H1 (cell line): ENCODE measurements at regions not wholly inside any gene's neighbourhood (a gene's known extent, or its start where the extent isn't known, plus 50 kb on each side); places are given as distances from the start of the nearest gene placed in this dataset.

Experiments used
- EP300 ChIP-seq, 2 experiments: IDR thresholded peaks; 1 replicate in 1 of 2; 2 replicates in 1 of 2; pipeline ENCODE4 v1.6.1; 2011 to 2012; ENCODE audit warnings: low read depth in 2 of 2, low read length in 2 of 2, mild to moderate bottlenecking in 2 of 2, borderline replicate concordance in 1 of 2, inconsistent platforms in 1 of 2, moderate library complexity in 1 of 2
- EZH2 ChIP-seq: fragments of 200-600 bp; sonication (generic); IDR thresholded peaks from 2 replicates; pipeline ENCODE4 v1.7.1; 2012; ENCODE audit warnings: low read depth, mild to moderate bottlenecking, moderate library complexity, low read length, inconsistent platforms; ENCODE audit not compliant: severe bottlenecking
- JUND ChIP-seq: IDR thresholded peaks from 2 replicates; pipeline ENCODE4 v1.6.1; 2011; ENCODE audit warnings: mild to moderate bottlenecking, improper control_type of control experiment, low read length
- POLR2AphosphoS5 ChIP-seq: IDR thresholded peaks from 2 replicates; pipeline ENCODE4 v1.6.1; 2011; ENCODE audit warnings: low read depth, low read length
- RAD21 ChIP-seq, 2 experiments: IDR thresholded peaks in 1 of 2; conservative IDR thresholded peaks in 1 of 2; 2 replicates each; pipeline ENCODE4 v1.6.1; 2011; ENCODE audit warnings: low read depth in 2 of 2, low read length in 2 of 2, improper control_type of control experiment in 1 of 2, inconsistent platforms in 1 of 2, mild to moderate bottlenecking in 1 of 2, moderate library complexity in 1 of 2
- SP1 ChIP-seq: IDR thresholded peaks from 2 replicates; pipeline ENCODE4 v1.6.1; 2011; ENCODE audit warnings: low read depth, low read length
- SRF ChIP-seq: IDR thresholded peaks from 2 replicates; pipeline ENCODE4 v1.6.1; 2011; ENCODE audit warnings: mild to moderate bottlenecking, low read depth, low read length, moderate library complexity
- TF ChIP-seq, protein P1 (sequence below), 3 experiments: IDR thresholded peaks; 1 replicate in 2 of 3; 2 replicates in 1 of 3; pipeline versions ENCODE4 v1.5.1 to v1.6.1; 2011; ENCODE audit warnings: low read length in 3 of 3, mild to moderate bottlenecking in 3 of 3, inconsistent platforms in 2 of 3, low read depth in 1 of 3, moderate library complexity in 1 of 3; ENCODE audit not compliant: insufficient read depth in 1 of 3; ENCODE audit errors: control extremely low read depth in 1 of 3
- TF ChIP-seq, protein P2 (sequence below): IDR thresholded peaks from 2 replicates; pipeline ENCODE4 v1.6.1; 2011; ENCODE audit warnings: low read depth, mild to moderate bottlenecking, low read length; ENCODE audit not compliant: insufficient read depth

DNA sequence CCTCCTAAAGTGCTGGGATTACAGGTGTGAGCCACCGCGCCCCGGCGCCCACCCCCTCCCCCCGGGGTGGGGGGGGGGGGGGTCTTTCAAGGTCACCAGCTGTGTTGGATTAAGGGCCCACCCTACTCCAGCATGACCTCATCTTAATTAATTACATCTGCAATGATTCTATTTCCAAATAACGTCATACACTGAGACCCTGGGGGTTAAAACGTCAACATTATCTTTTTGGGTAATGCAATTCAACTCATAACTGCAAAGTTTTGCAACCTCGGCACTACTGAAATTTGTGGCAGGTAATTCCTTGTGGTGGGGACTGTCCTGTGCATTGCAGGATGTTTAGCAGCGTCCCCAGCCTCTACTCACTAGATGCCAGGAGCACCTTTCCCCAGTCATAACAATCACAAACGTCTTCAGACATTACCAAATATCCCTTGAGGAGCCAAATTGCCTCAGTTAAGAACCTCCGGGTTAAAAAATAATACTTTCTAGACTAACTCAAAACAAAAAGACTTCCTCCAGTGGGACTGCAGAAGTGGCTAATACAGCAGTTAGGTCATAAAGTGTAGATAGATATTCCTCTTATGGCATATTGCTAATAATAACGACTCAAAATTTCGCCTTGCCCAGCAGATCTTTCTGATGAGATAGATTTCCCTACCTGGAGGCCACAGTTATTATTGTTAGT, 233.0 kb upstream of the KAZN start:
- TF ChIP-seq SRF (no peak), POLR2AphosphoS5 (no peak), RAD21 (IDR thresholded peaks at IDR 0.05 in 1 of 2, conservative IDR thresholded peaks at IDR 0.05 in 1 of 2; ENCODE audit: low read depth in 2 of 2, low read length in 2 of 2) (no peak), JUND (no peak), SP1 (no peak), EP300 (IDR thresholded peaks at IDR 0.05; ENCODE audit: borderline replicate concordance in 1 of 2, low read depth in 2 of 2, low read length in 2 of 2) (no peak), EZH2 (no peak)
- TF ChIP-seq, protein P1, sequence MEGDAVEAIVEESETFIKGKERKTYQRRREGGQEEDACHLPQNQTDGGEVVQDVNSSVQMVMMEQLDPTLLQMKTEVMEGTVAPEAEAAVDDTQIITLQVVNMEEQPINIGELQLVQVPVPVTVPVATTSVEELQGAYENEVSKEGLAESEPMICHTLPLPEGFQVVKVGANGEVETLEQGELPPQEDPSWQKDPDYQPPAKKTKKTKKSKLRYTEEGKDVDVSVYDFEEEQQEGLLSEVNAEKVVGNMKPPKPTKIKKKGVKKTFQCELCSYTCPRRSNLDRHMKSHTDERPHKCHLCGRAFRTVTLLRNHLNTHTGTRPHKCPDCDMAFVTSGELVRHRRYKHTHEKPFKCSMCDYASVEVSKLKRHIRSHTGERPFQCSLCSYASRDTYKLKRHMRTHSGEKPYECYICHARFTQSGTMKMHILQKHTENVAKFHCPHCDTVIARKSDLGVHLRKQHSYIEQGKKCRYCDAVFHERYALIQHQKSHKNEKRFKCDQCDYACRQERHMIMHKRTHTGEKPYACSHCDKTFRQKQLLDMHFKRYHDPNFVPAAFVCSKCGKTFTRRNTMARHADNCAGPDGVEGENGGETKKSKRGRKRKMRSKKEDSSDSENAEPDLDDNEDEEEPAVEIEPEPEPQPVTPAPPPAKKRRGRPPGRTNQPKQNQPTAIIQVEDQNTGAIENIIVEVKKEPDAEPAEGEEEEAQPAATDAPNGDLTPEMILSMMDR (IDR thresholded peaks at IDR 0.05; ENCODE audit: control extremely low read depth in 1 of 3, insufficient read depth in 1 of 3, low read depth in 1 of 3, low read length in 3 of 3) = no peak
- TF ChIP-seq, protein P2, sequence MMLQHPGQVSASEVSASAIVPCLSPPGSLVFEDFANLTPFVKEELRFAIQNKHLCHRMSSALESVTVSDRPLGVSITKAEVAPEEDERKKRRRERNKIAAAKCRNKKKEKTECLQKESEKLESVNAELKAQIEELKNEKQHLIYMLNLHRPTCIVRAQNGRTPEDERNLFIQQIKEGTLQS = no peak
